ENCODE measurements at regions not wholly inside any gene's neighbourhood (a gene's known extent, or its start where the extent isn't known, plus 50 kb on each side); places are given as distances from the start of the nearest gene placed in this dataset.

- TF ChIP-seq EZH2phosphoT487 (IDR thresholded peaks at IDR 0.05; ENCODE audit: insufficient read depth, low read depth) (no peak), EZH2 (IDR thresholded peaks at IDR 0.05; ENCODE audit: insufficient read depth, poor library complexity, severe bottlenecking) (no peak)
These were observed 335.7 kb downstream of the SFMBT2 start for GRCh38 chr10:7075110-7075509.
